GM19397 (cell line): ENCODE measurements at regions not wholly inside any gene's neighbourhood (a gene's known extent, or its start where the extent isn't known, plus 50 kb on each side); places are given as distances from the start of the nearest gene placed in this dataset.
"Not testable (repeated sequence)": the region's sequence is repeated elsewhere in the genome, so short reads cannot be mapped to it uniquely, and the experiment has no call there.

Experiments
- ATAC-seq: cut with Tn5 transposase; IDR thresholded peaks from one replicate; pipeline ENCODE4 v1.9.1; 2021; ENCODE audit warnings: mild to moderate bottlenecking, moderate library complexity; ENCODE audit not compliant: unreplicated experiment

DNA sequence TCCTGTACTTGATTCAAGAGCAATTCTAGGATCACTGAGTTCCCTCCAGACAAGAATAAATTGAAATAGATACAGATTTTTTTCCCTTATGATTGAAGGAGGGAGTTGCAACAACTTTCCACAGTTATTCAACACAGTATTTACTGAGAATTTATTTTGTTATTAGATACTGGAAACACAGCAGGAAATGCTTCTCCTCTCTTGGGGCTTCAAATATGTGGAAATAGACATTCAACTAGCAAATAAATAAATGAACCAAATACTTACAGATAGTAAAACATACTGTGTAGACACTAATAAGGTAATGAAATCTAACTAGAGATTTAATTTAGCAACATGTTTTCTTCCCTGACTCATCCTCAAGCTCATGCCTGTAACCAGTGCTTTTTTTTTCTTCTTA lies 169.2 kb downstream of the LNPK start:
- ATAC-seq, result no peak

DNA sequence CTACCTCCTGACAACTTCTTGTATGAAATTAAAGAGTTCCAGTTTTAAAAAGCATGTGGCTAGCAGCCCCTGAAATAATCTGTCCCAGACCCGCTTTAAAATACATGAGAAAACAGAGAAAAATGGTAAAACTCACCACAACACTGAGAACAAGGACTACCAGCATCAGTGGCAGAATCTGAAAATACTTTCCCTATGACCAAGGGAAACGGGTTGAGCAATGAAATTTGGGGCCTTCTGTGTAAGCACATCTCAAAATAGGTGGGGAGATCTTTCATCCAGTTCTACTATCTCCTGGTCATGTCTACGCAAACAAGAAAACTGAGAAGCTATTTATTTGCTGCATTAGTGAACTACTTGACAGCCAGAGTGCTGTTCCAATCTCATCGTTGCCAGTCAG lies 172.3 kb downstream of the LNPK start:
- ATAC-seq, result no peak

DNA sequence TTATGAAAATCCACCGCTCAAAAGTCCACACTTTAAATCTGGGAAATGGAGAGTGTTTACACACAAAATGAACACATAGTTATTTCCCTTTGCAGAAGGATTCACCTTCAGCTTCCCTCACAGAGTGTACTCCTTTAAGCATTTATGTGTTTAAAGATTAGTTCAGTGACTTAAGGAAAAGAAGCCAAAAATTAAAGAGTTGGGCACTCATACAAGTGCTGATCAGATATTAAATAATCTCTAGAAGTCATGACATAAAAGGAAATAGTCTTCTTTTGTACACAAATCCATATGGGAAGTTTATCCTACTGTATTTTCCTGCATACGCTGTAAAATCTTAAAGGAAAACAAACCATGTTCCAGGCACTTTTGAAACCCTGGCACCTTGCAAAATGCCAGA lies 174.2 kb downstream of the LNPK start:
- no peak for ATAC-seq

DNA sequence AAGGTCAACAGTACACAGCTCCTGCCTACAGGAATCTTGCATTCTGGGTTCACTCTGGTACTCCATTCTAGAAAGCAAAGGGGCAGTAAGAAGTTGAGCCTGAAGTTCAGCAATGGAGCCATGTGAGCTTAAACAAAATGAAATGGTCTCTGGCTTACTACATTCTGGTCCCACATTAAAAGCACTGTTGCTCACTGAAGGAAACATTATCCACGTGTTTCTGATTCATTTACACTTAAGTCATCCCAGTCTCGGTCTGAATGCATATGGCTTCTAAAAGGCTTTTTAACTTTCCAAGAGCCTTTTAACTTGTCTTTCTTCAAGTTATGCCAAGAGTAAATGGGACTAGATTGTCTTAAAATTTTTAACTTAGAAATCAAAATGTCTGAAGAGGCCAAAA lies 177.8 kb downstream of the LNPK start:
- no peak for ATAC-seq

DNA sequence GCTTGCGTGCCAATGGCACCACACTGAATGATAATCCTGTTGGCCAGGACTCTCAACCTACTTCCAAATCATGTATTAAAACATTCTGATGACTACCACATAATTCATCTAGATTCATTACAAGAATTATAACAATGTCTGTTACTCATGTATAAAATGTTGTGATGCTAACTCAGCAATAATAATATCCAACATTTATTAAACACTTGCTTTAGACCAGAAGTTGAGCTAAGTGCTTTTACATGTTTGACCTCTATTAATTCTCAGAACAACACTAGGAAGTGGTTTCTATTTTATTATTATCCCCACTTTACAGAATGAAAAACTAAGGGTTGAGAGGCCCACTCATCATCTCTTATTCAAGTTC lies 178.4 kb downstream of the LNPK start:
- ATAC-seq, result no peak

DNA sequence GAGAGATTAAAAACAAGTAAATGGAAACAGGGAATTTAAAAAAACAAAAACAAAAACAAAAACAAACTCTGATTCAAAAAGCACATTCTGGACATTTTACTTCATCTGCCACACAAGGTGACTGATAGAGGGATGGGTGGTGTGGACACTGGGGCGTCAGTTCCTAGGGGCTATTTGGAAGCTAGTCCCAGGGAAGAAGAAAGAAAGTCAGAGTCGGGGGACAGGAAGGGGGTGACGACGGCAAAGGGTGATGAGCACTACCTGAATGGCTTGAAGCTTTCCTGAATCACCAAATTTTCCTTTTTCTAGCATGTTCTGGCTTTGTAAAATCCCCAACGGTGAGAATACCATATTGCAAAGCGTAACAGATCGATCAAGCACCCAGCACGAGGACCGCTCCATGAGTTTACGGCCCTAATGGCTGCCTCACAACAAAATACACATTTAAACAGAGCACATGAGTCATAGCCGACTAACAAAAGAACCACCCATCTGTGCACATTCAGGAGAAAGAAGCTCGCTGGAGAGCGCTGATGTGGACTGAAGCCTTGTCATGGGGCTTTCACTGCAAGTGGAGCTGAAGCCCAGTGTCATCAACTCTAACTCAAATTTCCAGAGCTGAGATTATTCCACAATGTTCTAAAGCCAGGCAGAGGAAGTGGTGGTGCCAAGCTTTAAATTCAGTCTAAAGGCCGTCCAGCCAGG lies 178.9 kb downstream of the LNPK start:
- ATAC-seq, result no peak

DNA sequence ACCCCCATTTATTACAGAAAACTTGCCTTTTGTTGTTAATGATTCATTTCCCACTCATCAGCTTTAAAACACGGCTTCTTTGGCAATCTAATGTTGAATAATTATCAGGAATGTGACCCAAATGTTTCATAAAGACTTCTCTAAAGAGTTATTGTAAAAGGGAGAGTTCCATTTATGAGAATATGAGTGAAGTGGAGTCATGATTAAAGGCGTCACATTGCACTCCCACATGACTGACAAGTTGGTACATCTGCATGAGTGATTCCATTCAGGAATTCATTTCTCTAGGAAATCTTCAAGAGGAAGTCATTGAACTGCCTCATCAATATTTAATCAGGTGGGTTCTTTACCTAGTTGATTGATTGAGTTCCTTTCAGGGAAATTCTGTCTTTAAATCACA lies 184.8 kb downstream of the LNPK start:
- no peak for ATAC-seq

DNA sequence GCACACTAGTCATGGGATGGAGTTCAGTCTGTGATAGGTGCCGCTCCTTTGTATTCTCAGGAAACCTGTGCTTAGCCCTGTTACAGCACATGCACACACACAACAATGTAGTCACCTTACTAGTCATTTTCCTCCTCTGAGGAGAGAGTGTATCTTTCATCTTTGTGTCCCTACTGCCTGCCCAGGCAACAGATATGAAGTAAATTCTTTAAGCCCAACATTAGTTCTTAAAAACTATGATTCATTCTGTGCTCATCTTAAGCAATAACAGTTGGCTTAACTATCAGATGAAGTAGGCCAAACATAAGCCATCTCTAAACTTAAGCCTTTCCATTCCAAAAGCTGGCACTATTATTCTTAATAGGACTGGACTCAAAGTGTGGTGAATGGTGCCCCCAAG lies 186.5 kb downstream of the LNPK start:
- ATAC-seq, result no peak

DNA sequence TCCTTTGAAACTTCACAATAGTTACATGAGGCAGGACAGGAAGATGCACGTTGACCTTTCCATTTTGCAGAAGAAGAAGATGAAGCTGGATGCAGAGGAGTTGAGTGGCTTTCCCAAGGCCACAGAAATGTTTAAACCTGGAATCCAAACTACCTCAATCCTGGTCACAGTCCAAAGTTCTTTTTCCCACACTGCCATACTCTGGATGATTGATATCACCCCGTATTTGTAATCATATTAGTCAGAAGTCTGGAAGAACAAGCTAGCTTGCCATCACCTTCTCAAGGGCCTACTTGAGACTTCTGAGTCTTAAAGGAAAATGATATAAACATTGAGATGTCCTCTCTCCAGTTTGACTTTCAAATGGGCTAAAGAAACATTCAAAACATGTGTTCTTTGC lies 190.1 kb downstream of the LNPK start:
- no peak for ATAC-seq

DNA sequence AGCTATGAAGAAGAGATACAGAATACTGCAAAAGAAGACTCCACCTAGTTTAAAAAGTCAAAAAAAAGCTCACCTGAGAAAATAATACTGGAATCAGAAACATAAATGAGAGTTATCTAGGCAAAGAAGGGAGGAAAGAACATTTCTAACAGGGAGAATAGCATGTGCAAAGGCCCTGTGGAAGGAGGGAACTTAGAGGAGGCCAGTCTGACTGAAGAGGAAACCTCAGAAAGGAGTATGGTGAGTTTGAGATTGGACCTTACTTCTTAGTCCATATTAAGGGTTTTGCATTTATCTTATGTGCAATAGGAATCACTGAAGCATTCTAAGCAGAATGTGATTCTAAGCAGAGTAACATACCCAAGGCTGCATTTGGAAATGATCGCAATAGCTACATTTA lies 193.2 kb downstream of the LNPK start:
- ATAC-seq, result no peak

DNA sequence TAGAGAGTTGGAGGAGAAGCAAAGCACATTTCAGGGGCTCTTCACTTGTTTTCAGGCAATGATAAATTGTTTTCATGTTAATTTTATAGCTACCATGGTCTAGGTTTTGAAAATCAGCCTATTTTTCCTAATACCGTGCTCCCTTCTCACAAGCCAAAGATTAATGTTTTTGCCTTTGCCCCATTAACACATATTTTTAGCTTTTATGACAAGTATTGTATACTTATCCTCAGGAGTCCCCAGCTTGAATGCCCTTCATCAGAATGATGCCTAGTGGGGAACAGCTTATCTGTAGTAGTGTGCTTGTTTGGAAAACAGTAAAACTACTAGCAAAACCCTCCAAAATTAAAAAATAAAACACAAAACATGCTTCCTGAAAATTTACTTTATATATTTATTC lies 194.0 kb downstream of the LNPK start:
- no peak for ATAC-seq

DNA sequence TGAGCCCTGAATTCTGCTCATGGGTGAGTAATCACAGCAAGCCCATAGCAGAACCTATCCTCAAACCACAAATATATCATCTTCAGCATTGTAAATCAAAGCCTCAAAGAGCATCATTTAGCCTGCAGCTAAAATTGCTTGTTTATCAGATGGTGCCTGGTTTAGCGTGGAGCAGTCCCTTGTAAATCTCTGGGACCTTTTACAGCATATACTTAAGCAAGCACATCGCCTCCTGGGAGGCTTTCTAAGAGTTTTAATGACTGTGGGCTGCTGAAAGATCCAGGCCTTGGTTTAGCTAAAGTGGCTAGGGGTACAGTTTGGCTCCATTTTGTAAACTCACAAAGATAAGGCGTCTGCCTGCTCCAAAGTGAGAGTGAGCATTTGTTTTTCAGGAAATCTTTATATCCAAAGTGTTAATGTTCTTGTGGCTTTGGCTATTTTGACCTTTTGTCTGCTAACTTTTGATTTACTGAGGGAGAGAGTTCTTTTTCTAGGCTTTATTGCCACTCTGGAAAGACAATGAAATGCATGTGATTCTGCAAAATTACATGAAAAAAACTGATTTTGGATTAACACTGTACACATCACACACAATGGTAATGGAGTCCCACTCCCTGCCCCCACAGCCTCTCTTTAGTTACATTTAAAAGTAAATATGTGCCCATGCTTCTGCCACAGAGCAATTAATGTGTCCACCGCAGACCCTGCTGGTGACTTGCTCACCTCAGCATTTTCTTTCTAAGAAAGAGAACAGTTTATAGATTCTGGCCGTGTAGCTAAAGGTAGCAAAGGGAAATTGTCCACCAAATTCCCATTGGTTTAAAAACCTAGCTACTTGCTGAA lies 194.8 kb downstream of the LNPK start:
- ATAC-seq, result no peak

DNA sequence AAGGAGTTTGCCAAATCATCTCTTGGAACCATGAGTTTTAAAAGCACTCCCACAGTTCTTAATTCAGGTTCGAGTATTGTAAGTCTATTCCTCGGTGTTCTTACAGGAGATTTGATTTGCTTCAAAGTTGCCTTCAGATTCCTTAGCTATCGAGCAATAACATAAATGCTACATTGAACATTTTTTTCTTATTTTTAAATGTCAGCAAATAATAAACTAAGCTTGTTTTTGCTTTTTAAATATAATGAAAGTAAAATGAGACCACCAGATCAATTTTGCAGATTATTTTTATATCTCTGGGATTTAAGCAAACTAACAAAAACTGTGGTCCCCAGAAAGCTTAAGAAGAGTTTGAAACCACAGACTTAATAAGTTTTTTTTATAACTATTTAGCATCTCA lies 195.5 kb downstream of the LNPK start:
- ATAC-seq, result no peak

DNA sequence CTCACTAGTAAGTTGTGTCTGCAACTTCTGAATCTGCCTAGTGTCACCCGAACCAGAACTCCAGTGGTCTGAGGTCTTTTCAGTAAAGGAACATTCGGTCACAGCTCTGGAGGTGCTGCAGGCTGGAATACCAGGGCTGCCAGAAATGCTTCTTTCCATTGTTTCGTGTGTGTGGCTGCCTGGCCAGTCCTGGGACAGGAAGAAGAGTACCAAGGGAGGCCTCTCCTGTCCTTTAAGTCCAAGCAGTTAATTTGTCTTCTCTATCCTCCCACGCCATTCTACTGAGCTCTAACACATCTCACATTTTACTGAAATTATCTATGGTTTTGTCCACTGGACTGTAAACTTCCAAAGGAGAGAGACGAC lies 196.0 kb downstream of the LNPK start:
- ATAC-seq, result no peak

DNA sequence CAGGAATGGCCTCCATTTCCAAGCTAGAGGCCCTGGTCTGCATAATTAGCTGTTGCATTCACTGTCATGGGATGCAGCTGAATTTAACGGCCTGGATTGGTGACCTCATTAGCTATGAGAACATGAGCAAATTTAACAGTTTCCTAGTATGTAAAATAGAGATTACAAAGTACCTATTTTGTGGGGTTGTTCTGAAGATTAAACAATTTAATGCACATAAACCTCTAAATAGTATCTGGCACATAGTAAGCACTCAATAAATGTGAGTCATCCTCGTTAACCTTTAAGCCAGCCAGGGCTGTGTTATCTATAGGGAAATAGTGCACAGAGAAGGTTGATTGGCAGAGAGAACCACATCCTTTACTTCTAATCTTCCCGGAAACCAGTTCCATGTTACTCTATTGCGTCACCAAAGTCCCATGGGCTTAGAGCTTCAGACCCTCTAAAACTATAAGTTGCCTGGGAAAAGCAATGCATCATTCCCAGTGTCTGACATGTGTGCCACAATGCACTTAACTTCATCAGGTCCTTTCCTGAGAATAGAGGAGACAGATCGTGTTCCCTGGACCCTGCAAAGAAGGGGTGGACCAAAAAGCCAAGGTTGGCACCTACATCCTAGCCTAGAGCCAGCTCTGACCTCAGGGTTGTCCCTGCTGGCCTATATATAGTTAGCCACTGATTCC lies 196.5 kb downstream of the LNPK start:
- no peak for ATAC-seq

DNA sequence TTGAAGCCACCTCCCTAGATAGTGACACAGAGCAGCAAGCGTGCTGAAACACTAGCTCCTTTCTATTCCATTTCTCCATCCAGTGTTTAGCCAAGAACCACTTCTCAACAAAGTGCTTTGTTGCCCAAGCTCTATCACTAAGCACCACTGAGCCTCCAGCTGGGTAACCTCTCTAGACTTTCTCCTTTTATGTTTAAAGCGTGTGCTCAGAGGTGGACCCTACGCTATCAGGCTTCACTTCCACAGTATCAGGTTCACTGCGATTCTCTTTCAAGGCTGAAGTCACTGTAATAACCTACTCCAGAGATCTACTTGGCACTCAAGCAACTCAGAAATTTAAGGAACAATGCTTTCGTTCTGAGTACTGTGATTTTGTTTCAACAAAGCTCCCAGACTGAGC lies 197.9 kb downstream of the LNPK start:
- no peak for ATAC-seq

DNA sequence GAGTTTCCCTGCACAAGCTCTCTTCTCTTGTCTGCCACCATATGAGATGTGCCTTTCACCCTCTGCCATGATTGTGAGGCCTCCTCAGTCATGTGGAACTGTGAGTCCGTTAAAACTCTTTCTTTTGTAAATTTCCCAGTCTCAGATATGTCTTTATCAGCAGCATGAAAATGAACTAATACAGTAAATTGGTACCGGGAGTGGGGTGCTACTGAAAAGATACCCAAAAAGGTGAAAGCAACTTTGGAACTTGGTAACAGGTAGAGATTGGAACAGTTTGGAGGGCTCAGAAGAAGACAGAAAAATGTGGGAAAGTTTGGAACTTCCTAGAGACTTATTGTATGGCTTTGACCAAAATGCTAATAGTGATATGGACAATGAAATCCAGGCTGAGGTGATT lies 205.6 kb downstream of the LNPK start:
- not testable (repeated sequence) for ATAC-seq

DNA sequence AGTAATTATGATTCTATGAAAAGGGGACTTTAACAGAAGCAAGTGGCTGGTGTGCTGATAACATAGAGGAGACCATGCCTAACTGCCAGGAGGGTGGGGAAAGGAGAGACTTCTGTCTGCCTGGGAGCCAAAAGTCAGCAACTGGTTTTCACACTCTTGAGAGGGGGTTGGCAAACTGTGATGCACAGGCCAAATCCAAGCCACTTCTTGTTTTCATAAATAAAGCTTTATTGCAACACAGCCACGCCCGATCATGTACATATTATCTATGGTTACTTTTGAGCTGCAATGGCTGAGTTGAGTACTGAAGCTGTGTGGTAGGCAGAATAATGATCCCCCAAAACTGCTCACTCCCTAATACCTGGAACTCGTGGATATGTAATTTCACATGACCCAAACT lies 208.4 kb downstream of the LNPK start:
- ATAC-seq, result no peak

DNA sequence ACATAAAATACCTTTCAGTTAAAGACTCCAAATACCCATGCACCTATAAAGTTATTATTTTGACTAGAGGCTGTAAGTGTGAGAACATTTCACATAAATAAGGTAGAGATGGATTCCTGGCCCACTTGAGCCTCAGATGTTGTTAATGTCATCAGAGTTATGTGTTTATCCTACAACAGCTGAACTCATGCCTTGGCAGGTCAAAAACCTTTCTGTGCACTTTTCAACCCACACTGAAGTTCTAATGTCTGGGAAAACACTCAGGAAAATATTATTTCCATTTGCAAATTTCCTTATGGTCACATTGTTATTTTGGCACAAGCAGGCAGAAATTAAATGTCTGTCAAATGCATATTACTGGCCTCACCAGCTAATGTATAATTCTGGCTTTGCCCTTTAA lies 209.2 kb downstream of the LNPK start:
- ATAC-seq, result no peak

DNA sequence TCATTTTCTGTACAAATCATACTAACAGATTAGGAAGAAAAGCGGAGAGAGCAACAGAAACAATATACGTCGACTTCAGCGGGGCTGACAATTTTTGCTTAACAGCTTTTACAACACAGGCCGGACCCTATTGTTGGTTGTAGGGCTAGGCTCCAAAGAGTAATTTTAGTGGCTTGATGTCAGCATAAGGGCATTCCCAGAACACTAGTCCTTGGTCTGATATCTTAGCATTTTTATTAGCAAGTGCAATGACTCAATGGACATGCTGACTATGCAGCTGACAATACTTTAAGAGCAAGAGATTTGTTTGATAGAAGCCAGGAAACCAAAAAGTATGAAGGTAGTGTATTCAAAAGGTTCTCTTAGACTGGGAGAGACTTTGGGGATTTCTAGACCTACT lies 209.9 kb downstream of the LNPK start:
- no peak for ATAC-seq

DNA sequence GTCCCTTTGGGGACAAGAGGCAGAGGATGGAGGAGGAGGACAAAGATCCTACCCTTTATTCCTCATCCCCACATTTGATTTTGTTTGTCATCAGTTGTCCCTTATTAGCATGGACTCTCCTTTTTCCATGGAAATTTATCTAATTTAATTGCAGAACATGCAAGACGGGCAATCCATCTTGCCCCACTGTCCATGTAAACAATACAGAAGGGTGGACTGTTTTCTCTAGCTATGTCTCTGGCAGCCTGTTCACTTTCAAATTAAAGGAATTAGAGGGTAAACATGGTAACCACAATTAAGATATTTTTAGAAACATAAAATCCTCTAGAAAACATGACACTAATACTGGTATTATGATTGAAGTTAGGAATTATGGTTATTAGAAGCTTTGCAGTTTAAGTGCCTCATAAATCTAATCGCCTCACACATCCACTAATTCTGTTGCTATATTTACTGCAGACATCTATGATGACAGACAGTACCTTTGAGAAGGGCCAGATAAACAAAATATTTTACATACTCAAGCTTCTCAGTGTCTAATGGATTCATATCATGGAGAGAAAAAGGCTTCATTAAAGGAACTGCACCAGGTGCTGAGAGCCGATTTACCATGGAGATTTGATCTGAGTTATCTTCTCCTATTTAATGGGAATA lies 215.5 kb downstream of the LNPK start:
- no peak for ATAC-seq

DNA sequence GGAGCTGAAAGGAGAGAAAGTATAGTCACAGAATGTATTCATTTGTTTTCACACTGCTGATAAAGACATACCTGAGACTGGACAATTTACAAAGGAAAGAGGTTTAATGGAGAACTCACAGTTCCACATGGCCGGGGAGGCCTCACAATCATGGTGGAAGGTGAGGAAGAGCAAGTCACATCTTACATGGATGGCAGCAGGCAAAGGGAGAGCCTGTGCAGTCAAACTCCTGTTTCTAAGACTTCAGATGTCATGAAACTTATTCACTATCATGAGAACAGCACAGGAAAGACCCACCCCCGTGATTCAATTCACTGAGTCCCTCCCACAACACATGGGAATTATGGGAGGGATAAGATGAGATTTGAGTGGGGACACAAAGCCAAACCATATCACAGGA lies 224.7 kb downstream of the LNPK start:
- not testable (repeated sequence) for ATAC-seq
